ENCODE measurements at regions not wholly inside any gene's neighbourhood (a gene's known extent, or its start where the extent isn't known, plus 50 kb on each side); places are given as distances from the start of the nearest gene placed in this dataset.

- no peaks in the 10 kb centered on the region; the same call in 1 of the 2 replicates for H3K4me1 ChIP-seq (ENCODE audit: control insufficient read depth, insufficient read depth, low read length)
- POLR2A ChIA-PET (ENCODE audit: unreplicated experiment): no interaction called here
- no peak overlapping the region for H2BK20ac ChIP-seq (ENCODE audit: low read depth, low read length)
- ATAC-seq (ENCODE audit: low read depth) (no peak), DNase-seq (no peak)
- H3K4me2 ChIP-seq (ENCODE audit: low read depth, low read length): no peak overlapping the region
- H3K27ac ChIP-seq (ENCODE audit: insufficient read depth, low read length): no peak overlapping the region
- no peak overlapping the region for H3K4ac ChIP-seq (ENCODE audit: low read depth, low read length)
- H2AK5ac ChIP-seq (ENCODE audit: low read depth, low read length): no peak overlapping the region
- no peaks in the 10 kb centered on the region for H3K36me3 ChIP-seq (ENCODE audit: control insufficient read depth, insufficient read depth, low read length)
- H2AFZ ChIP-seq (replicated peaks; ENCODE audit: low read length, poor library complexity): no peak overlapping the region
- no peak overlapping the region for H3K18ac ChIP-seq (ENCODE audit: low read depth, low read length)
- no CpG with 5 or more reads among the region's 2 CpGs for WGBS, 2 experiments (ENCODE audit: extremely low coverage in 2 of 2, insufficient read length in 1 of 2)
- H4K20me1 ChIP-seq (ENCODE audit: insufficient read depth, low read length): no peaks in the 10 kb centered on the region
- no peak overlapping the region for H3K56ac ChIP-seq (ENCODE audit: extremely low read depth, insufficient read depth, low read length)
- no peaks in the 10 kb centered on the region for H3K9me1 ChIP-seq (ENCODE audit: insufficient read depth, low read length)
- no peaks in the 10 kb centered on the region for H3K9me3 ChIP-seq (ENCODE audit: control insufficient read depth, insufficient read depth, low read length)
- in situ Hi-C loops (cut with MboI; ENCODE audit: low sequenced_read_pairs) (no loop called here), dilution Hi-C loops (cut with HindIII; ENCODE audit: low sequenced_read_pairs, unreplicated experiment) (no loop called here), intact Hi-C loops (cut with micrococcal nuclease) (no loop called here)
- no peaks in the 10 kb centered on the region for H3K79me1 ChIP-seq (ENCODE audit: low read depth in 1 of 2, low read length in 2 of 2)
- H3K27me3 ChIP-seq (ENCODE audit: control insufficient read depth, insufficient read depth, low read length): no peaks in the 10 kb centered on the region
- CTCF ChIA-PET: interaction anchor here (1.4 kb wide), 1 partner anchor 14 kb away, joined by 3 read pairs; no protein-coding TSS in a partner anchor
- H2BK15ac ChIP-seq (ENCODE audit: low read depth, low read length): no peak overlapping the region
- BruUV-seq (replicated peaks): no TSS peak
- no peak overlapping the region for H4K91ac ChIP-seq (ENCODE audit: insufficient read depth, low read depth, low read length)
- no peak overlapping the region for H3K4me3 ChIP-seq (ENCODE audit: insufficient read depth, low read depth, low read length)
- H3K9ac ChIP-seq (ENCODE audit: low read depth, low read length): no peak overlapping the region
- no peak overlapping the region for H3K14ac ChIP-seq (replicated peaks; ENCODE audit: low read depth, low read length)
- no peak overlapping the region for H2BK5ac ChIP-seq (ENCODE audit: low read depth, low read length, poor library complexity, severe bottlenecking)
- no peak overlapping the region for H2AK9ac ChIP-seq (replicated peaks; ENCODE audit: low read depth, low read length, poor library complexity)
- no peak overlapping the region for H2BK120ac ChIP-seq (ENCODE audit: low read depth, low read length)
- H4K5ac ChIP-seq (ENCODE audit: low read depth, low read length): no peak overlapping the region
- no peak overlapping the region for H3K23ac ChIP-seq (ENCODE audit: low read depth, low read length)
- H4K8ac ChIP-seq (ENCODE audit: low read depth in 2 of 2, low read length in 2 of 2): no peak overlapping the region
- no peak for TF ChIP-seq NFE2L2 (IDR thresholded peaks at IDR 0.05; ENCODE audit: low read depth, low read length)
- no peak for TF ChIP-seq FOS (IDR thresholded peaks at IDR 0.05; ENCODE audit: low read depth, low read length)
- TF ChIP-seq RFX5 (IDR thresholded peaks at IDR 0.05; ENCODE audit: low read depth, low read length): no peak
- no peak for TF ChIP-seq USF2 (IDR thresholded peaks at IDR 0.05; ENCODE audit: low read depth, low read length)
- TF ChIP-seq SMC3 (IDR thresholded peaks at IDR 0.05; ENCODE audit: low read depth, low read length): no peak
- TF ChIP-seq CTCF (conservative IDR thresholded peaks at IDR 0.05; ENCODE audit: low read depth, low read length): no peak
- no peak for TF ChIP-seq RAD21 (IDR thresholded peaks at IDR 0.05; ENCODE audit: low read length)
- TF ChIP-seq ELK1 (IDR thresholded peaks at IDR 0.05; ENCODE audit: borderline replicate concordance, low read depth, low read length): no peak
- no peak for TF ChIP-seq MAZ (IDR thresholded peaks at IDR 0.05; ENCODE audit: borderline replicate concordance, low read depth, low read length)
- TF ChIP-seq CEBPB (IDR thresholded peaks at IDR 0.05; ENCODE audit: low read depth, low read length): no peak
- TF ChIP-seq MAFK (IDR thresholded peaks at IDR 0.05; ENCODE audit: low read depth, low read length): no peak
- no peak for TF ChIP-seq MXI1 (IDR thresholded peaks at IDR 0.05; ENCODE audit: borderline replicate concordance, low read depth, low read length)
These were observed 61.7 kb downstream of the KCNJ2 start for GRCh38 chr17:70230850-70231640.

All from IMR-90 (cell line).